ENCODE measurements at regions not wholly inside any gene's neighbourhood (a gene's known extent, or its start where the extent isn't known, plus 50 kb on each side); places are given as distances from the start of the nearest gene placed in this dataset.
A peak's percentile ranks its signal among the peaks of the same experiment; 100 is the strongest.
"Not testable (repeated sequence)": the region's sequence is repeated elsewhere in the genome, so short reads cannot be mapped to it uniquely, and the experiment has no call there.

GRCh38 chr9:96061293-96061987, 185.9 kb downstream of the ERCC6L2 start:
- 41% methylated on average over 10 of the region's 10 CpGs for WGBS
- intact Hi-C loops (cut with DNase I), result loop anchor here (10.0 kb wide), 1 partner anchor 93 kb away; no protein-coding TSS in a partner anchor
- Histone ChIP-seq H3K27me3 (replicated peaks; ENCODE audit: insufficient read depth) (no peaks in the 10 kb centered on the region), H3K4me1 (replicated peaks) (no peaks in the 10 kb centered on the region), H3K4me3 (no peak overlapping the region), H3K27ac (peak overlapping the region in 1 of 2 donors; percentile 6), H3K36me3 (no peaks in the 10 kb centered on the region), H3K9me3 (no peaks in the 10 kb centered on the region)
- no peak for TF ChIP-seq POLR2A (IDR thresholded peaks at IDR 0.05)
- peak in 3 of 4 experiments; percentile 28 to 59 (median 56) for TF ChIP-seq CTCF (IDR thresholded peaks at IDR 0.05)
- TF ChIP-seq POLR2AphosphoS5 (IDR thresholded peaks at IDR 0.05), result no peak
- peak; percentile 38 for DNase-seq (ENCODE audit: low spot score)

DNA sequence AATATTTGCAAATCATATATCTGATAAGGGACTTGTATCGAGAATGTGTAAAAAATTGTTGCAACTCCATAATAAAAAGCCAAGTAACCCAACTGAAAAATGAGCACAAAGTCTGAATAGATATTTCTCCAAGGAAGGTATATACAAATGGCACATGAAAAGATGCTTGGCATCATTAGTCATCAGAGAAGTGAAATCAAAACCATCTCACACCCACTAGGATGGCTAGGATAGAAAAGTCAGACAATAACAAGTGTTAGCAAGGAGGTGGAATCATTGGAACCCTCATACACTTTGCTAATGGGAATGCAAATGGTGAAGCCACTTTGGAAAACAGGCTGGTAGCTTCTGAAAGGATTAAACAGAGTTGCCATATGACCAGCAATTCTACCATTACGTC, 182.7 kb downstream of the ERCC6L2 start:
- Histone ChIP-seq H3K9me3 (no peaks in the 10 kb centered on the region), H3K36me3 (no peaks in the 10 kb centered on the region), H3K4me3 (no peak overlapping the region), H3K4me1 (replicated peaks) (no peaks in the 10 kb centered on the region), H3K27ac (no peak overlapping the region), H3K27me3 (replicated peaks; ENCODE audit: insufficient read depth) (no peaks in the 10 kb centered on the region)
- DNase-seq (ENCODE audit: low spot score), result no peak
- no peak for TF ChIP-seq CTCF (IDR thresholded peaks at IDR 0.05)
- TF ChIP-seq POLR2A (IDR thresholded peaks at IDR 0.05), result no peak
- TF ChIP-seq POLR2AphosphoS5 (IDR thresholded peaks at IDR 0.05), result no peak
- intact Hi-C loops (cut with DNase I), result no loop called here
- WGBS, result 96% methylated on average over 2 of the region's 2 CpGs

DNA sequence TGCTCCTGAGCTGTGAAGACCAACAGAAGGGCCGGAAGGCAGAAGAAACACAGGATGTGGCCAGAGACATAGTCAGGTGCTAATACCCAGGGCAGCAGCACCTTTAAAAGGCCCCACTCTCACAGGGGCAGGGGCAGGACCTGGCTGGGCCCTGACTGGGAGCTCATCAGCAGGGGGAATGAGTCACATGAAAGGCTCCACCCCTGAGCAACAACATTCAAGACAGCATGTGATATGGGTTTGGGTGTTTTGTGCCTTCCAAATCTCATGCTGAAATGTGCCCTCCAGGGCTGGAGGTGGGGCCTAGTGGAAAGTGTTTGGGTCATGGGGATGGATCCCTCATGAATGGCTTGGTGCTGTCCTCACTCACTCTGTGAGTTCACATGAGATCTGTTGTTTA, 181.7 kb downstream of the ERCC6L2 start:
- Histone ChIP-seq H3K4me1 (replicated peaks) (no peaks in the 10 kb centered on the region), H3K27me3 (replicated peaks; ENCODE audit: insufficient read depth) (no peaks in the 10 kb centered on the region), H3K27ac (no peak overlapping the region), H3K4me3 (no peak overlapping the region), H3K36me3 (no peaks in the 10 kb centered on the region), H3K9me3 (no peaks in the 10 kb centered on the region)
- intact Hi-C loops (cut with DNase I), result no loop called here
- no peak for TF ChIP-seq POLR2A (IDR thresholded peaks at IDR 0.05)
- no peak for TF ChIP-seq POLR2AphosphoS5 (IDR thresholded peaks at IDR 0.05)
- TF ChIP-seq CTCF (IDR thresholded peaks at IDR 0.05), result no peak
- DNase-seq (ENCODE audit: low spot score), result no peak
- 100% methylated on average over 1 of the region's 1 CpG for WGBS

DNA sequence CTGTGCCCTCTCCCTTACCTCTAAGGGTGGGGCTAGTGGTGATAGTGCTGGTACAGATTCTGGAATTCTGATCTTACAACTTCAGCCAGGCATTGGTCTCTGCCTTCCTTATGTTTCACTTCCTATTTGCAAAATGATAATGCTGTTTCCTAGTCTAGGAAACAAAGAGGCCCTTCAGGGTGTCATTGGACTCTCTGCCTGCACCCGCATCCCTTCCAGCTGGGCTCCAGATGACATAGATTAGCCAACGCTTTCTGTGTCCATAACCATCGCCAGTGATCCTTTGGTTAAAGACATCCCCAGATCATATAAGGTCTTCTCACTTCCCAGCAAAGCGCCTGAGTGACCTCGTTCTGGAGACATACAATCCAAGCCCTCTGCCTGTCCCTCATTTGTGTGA, 180.7 kb downstream of the ERCC6L2 start:
- intact Hi-C loops (cut with DNase I), result no loop called here
- WGBS, result 92% methylated on average over 5 of the region's 5 CpGs
- no peak for TF ChIP-seq POLR2A (IDR thresholded peaks at IDR 0.05)
- TF ChIP-seq CTCF (IDR thresholded peaks at IDR 0.05), result no peak
- no peak for TF ChIP-seq POLR2AphosphoS5 (IDR thresholded peaks at IDR 0.05)
- Histone ChIP-seq H3K27ac (no peak overlapping the region), H3K36me3 (no peaks in the 10 kb centered on the region), H3K9me3 (no peaks in the 10 kb centered on the region), H3K4me1 (replicated peaks) (no peaks in the 10 kb centered on the region), H3K27me3 (replicated peaks; ENCODE audit: insufficient read depth) (no peaks in the 10 kb centered on the region), H3K4me3 (no peak overlapping the region)
- no peak for DNase-seq (ENCODE audit: low spot score)

GRCh38 chr9:96054248-96054647, 178.8 kb downstream of the ERCC6L2 start:
- H3K4me3 ChIP-seq; H3K9me3 ChIP-seq; DNase-seq (ENCODE audit: low spot score); H3K27me3 ChIP-seq (replicated peaks; ENCODE audit: insufficient read depth); H3K27ac ChIP-seq; intact Hi-C loops (cut with DNase I); H3K36me3 ChIP-seq; H3K4me1 ChIP-seq (replicated peaks): not testable (repeated sequence)
- 90% methylated on average over 5 of the region's 5 CpGs for WGBS

Data from prostate gland (tissue), 2 donors.